ENCODE measurements at regions not wholly inside any gene's neighbourhood (a gene's known extent, or its start where the extent isn't known, plus 50 kb on each side); places are given as distances from the start of the nearest gene placed in this dataset.

- peaks cover 21% of the 10 kb centered on the region for H3K4me1 Mint-ChIP-seq (ENCODE audit: low read depth, unreplicated experiment)
- H3K27ac Mint-ChIP-seq (ENCODE audit: unreplicated experiment), result peak overlapping the region; percentile 2
- peaks cover 5% of the 10 kb centered on the region for H3K9me3 Mint-ChIP-seq (ENCODE audit: unreplicated experiment)
Observed at GRCh38 chr9:130755377-130756007, 61.9 kb downstream of the EXOSC2 start.

GRCh38 chr9:130756037-130756436 lies 62.5 kb downstream of the EXOSC2 start:
- peaks cover 19% of the 10 kb centered on the region for H3K4me1 Mint-ChIP-seq (ENCODE audit: low read depth, unreplicated experiment)

More at GRCh38 chr9:130755377-130756007, 61.9 kb downstream of the EXOSC2 start:
- no peak for DNase-seq
- no peaks in the 10 kb centered on the region for H3K27me3 Mint-ChIP-seq (ENCODE audit: unreplicated experiment)
- TF ChIP-seq CTCF (IDR thresholded peaks at IDR 0.05; ENCODE audit: partially characterized antibody, unreplicated experiment), result no peak
- no peak overlapping the region for H3K4me3 Mint-ChIP-seq (ENCODE audit: unreplicated experiment)
- H3K36me3 Mint-ChIP-seq (ENCODE audit: unreplicated experiment), result no peaks in the 10 kb centered on the region

GRCh38 chr9:130756455-130757152 lies 63.0 kb downstream of the EXOSC2 start:
- no peaks in the 10 kb centered on the region for H3K36me3 Mint-ChIP-seq (ENCODE audit: unreplicated experiment)
- H3K27ac Mint-ChIP-seq (ENCODE audit: unreplicated experiment), result peak overlapping the region; percentile 76

More at GRCh38 chr9:130756037-130756436, 62.5 kb downstream of the EXOSC2 start:
- peaks cover 5% of the 10 kb centered on the region for H3K9me3 Mint-ChIP-seq (ENCODE audit: unreplicated experiment)
- TF ChIP-seq CTCF (IDR thresholded peaks at IDR 0.05; ENCODE audit: partially characterized antibody, unreplicated experiment), result no peak
- no peaks in the 10 kb centered on the region for H3K36me3 Mint-ChIP-seq (ENCODE audit: unreplicated experiment)
- no peaks in the 10 kb centered on the region for H3K27me3 Mint-ChIP-seq (ENCODE audit: unreplicated experiment)
- no peak overlapping the region for H3K27ac Mint-ChIP-seq (ENCODE audit: unreplicated experiment)
- H3K4me3 Mint-ChIP-seq (ENCODE audit: unreplicated experiment), result no peak overlapping the region
- DNase-seq, result no peak

GRCh38 chr9:130759738-130760137 lies 66.2 kb downstream of the EXOSC2 start:
- H3K4me1 Mint-ChIP-seq (ENCODE audit: low read depth, unreplicated experiment), result peaks cover 20% of the 10 kb centered on the region
- no peak overlapping the region for H3K4me3 Mint-ChIP-seq (ENCODE audit: unreplicated experiment)

More at GRCh38 chr9:130756455-130757152, 63.0 kb downstream of the EXOSC2 start:
- Mint-ChIP-seq H3K4me1 (ENCODE audit: low read depth, unreplicated experiment) (peaks cover 17% of the 10 kb centered on the region), H3K9me3 (ENCODE audit: unreplicated experiment) (peaks cover 8% of the 10 kb centered on the region), H3K4me3 (ENCODE audit: unreplicated experiment) (no peak overlapping the region), H3K27me3 (ENCODE audit: unreplicated experiment) (no peaks in the 10 kb centered on the region)
- DNase-seq, result no peak
- no peak for TF ChIP-seq CTCF (IDR thresholded peaks at IDR 0.05; ENCODE audit: partially characterized antibody, unreplicated experiment)

More at GRCh38 chr9:130759738-130760137, 66.2 kb downstream of the EXOSC2 start:
- Mint-ChIP-seq H3K27me3 (ENCODE audit: unreplicated experiment) (no peaks in the 10 kb centered on the region), H3K27ac (ENCODE audit: unreplicated experiment) (no peak overlapping the region), H3K9me3 (ENCODE audit: unreplicated experiment) (peaks cover 8% of the 10 kb centered on the region), H3K36me3 (ENCODE audit: unreplicated experiment) (no peaks in the 10 kb centered on the region)
- no peak for TF ChIP-seq CTCF (IDR thresholded peaks at IDR 0.05; ENCODE audit: partially characterized antibody, unreplicated experiment)
- DNase-seq, result no peak
